Esophagus muscularis mucosa (tissue), 4 donors: ENCODE measurements at regions not wholly inside any gene's neighbourhood (a gene's known extent, or its start where the extent isn't known, plus 50 kb on each side); places are given as distances from the start of the nearest gene placed in this dataset.

ENCODE experiments used
- DNase-seq: peaks from one replicate; pipeline ENCODE4 v3.0.0-alpha.2; 2017; ENCODE audit errors: extremely low spot score
- H3K27ac ChIP-seq, 4 donors: fragments of 200-600 bp; sonication (generic); replicated peaks in 1 of 4; 1 replicate in 3 of 4; 2 replicates in 1 of 4; pipeline ENCODE4 v1.5.1; 2016 to 2019; ENCODE audit warnings: mild to moderate bottlenecking in 1 of 4
- H3K27me3 ChIP-seq, 4 donors: fragments of 200-600 bp; sonication (generic); one replicate each; pipeline versions ENCODE4 v1.5.1 to v1.6.0; 2016 to 2019
- H3K36me3 ChIP-seq, 4 donors: fragments of 200-600 bp; sonication (generic); one replicate each; pipeline ENCODE4 v1.5.1; 2016 to 2019
- H3K4me1 ChIP-seq, 4 donors: fragments of 200-600 bp; sonication (generic); one replicate each; pipeline ENCODE4 v1.5.1; 2016 to 2019
- H3K4me3 ChIP-seq, 4 donors: fragments of 200-600 bp; sonication (generic); 1 replicate in 2 of 4; 2 replicates in 2 of 4; pipeline ENCODE4 v1.5.1; 2016 to 2019; ENCODE audit warnings: mild to moderate bottlenecking in 4 of 4, moderate library complexity in 1 of 4
- H3K9me3 ChIP-seq, 4 donors: fragments of 200-600 bp; sonication (generic); 1 replicate in 3 of 4; 2 replicates in 1 of 4; pipeline ENCODE4 v1.5.1; 2016 to 2019
- CTCF ChIP-seq, 3 experiments: fragments of 200-600 bp in 2 of 3; fragments of 450-650 bp in 1 of 3; sonication (generic) in 2 of 3; IDR thresholded peaks; one replicate each; pipeline ENCODE4 v1.5.1; 2017 to 2019; ENCODE audit warnings: antibody characterized with exemption in 3 of 3, mild to moderate bottlenecking in 2 of 3, moderate library complexity in 1 of 3
- EP300 ChIP-seq: sonication (generic); formaldehyde crosslinking; IDR thresholded peaks from one replicate; pipeline ENCODE4 v1.6.1; 2017; ENCODE audit warnings: antibody characterized with exemption
- POLR2A ChIP-seq: fragments of 450-650 bp; IDR thresholded peaks from one replicate; pipeline ENCODE4 v1.6.1; 2017; ENCODE audit warnings: antibody characterized with exemption, moderate library complexity, mild to moderate bottlenecking, low read depth
- POLR2AphosphoS5 ChIP-seq, 2 donors: sonication (generic); formaldehyde crosslinking; IDR thresholded peaks; one replicate each; pipeline ENCODE4 v1.6.1; 2017; ENCODE audit warnings: antibody characterized with exemption in 2 of 2
- WGBS: methylation state at CpG from one replicate; pipeline ENCODE4 v1.1.5; 2018; 5-methylcytosine and 5-hydroxymethylcytosine counted together
- intact Hi-C: fragments of 100-400 bp; cut with DNase I; formaldehyde crosslinking; loops from one replicate; pipeline ENCODE4 v1.15.1; 2023

DNA sequence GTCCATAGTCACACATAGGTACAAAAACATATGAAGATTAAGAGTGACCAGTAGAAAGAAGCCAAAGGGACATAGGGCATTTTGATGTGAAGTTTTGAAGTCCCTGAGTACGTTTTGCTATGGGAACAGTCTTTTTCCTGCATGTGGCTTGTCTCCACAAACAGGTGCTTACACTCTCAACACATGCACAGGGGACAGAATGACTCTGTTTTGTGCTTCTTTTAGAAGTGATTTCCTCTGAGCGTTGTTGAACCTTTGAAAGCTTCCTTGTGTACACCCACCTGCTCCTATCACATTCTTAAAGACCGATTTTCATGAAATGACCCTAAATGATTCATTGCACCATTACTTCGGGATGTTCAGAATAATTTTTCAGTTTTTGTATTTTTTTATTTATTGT, 338.8 kb upstream of the CDH4 start:
- WGBS: 52% methylated on average over 4 of the region's 4 CpGs

DNA sequence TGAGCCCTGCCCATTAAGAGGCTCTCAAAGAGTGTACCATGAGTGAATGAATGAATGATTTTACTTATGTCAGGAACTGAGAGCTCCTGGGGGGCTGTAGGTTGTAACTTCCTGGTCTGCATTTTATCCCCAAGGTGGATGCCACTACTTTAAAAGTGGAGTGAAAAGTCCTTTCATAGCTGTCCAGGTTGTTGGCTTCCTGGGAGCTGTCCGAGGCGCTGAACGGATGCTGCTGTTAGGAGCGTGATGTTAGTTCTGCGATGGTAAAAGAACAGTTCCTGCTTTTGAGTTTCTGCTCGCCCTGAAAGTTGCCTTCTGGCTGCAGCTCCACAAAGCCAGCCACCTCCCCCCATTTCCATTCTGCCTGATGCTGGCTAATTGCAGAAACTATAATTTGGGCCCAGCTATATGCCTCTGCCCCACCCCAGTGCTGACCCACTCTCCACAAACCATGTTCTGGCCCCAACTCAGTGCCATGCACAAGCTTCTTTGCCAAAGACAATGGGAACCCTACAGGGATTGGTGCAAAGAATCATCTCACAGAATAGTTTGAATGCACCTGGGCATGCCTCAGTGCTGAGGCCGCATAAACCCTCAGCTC, 330.9 kb upstream of the CDH4 start:
- Histone ChIP-seq H3K36me3 (no peaks in the 10 kb centered on the region), H3K4me3 (no peak overlapping the region), H3K27ac (no peak overlapping the region), H3K27me3 (peaks cover 0 to 12% (median 0%) of the 10 kb centered on the region in 4 donors), H3K4me1 (no peaks in the 10 kb centered on the region), H3K9me3 (no peaks in the 10 kb centered on the region)
- WGBS: 48% methylated on average over 7 of the region's 7 CpGs
- TF ChIP-seq POLR2A (no peak), CTCF (IDR thresholded peaks at IDR 0.05) (no peak), POLR2AphosphoS5 (IDR thresholded peaks at IDR 0.05) (no peak), EP300 (no peak)
- intact Hi-C loops: no loop called here
- no peak for DNase-seq

More for the DNA sequence above, 338.8 kb upstream of the CDH4 start:
- Histone ChIP-seq H3K27ac (no peak overlapping the region), H3K4me1 (no peaks in the 10 kb centered on the region), H3K4me3 (no peak overlapping the region), H3K9me3 (no peaks in the 10 kb centered on the region), H3K36me3 (no peaks in the 10 kb centered on the region), H3K27me3 (no peaks in the 10 kb centered on the region)
- intact Hi-C loops: no loop called here
- no peak for DNase-seq
- no peak for TF ChIP-seq POLR2A
- no peak for TF ChIP-seq EP300
- TF ChIP-seq POLR2AphosphoS5 (IDR thresholded peaks at IDR 0.05): no peak
- no peak for TF ChIP-seq CTCF (IDR thresholded peaks at IDR 0.05)

DNA sequence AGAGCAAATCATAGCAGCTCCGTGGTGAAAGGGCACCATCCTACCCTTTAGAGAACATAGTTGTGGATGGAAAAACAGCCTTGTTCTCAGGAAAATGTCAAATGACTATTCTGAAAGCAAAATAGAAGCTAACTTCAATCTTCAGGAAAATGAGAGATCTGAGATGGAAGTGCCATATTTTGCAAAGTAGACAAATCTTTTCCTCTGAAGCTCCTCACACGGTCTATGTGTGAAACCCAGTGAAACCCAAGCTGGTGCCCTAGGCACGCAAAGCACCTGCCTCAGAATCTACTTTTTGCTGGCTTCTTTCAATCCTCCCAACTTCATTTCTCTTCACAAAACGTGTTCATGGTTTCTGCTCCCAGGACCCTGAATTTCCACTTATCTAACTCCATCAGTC, 325.2 kb upstream of the CDH4 start:
- H3K27me3 ChIP-seq: no peaks in the 10 kb centered on the region
- WGBS: 69% methylated on average over 4 of the region's 4 CpGs
- no peaks in the 10 kb centered on the region for H3K9me3 ChIP-seq
- no peak overlapping the region for H3K4me3 ChIP-seq
- intact Hi-C loops: no loop called here
- no peak overlapping the region for H3K27ac ChIP-seq
- H3K36me3 ChIP-seq: no peaks in the 10 kb centered on the region
- H3K4me1 ChIP-seq: peaks cover 0 to 13% (median 9%) of the 10 kb centered on the region in 4 donors
- TF ChIP-seq CTCF (IDR thresholded peaks at IDR 0.05) (no peak), EP300 (no peak), POLR2AphosphoS5 (IDR thresholded peaks at IDR 0.05) (no peak), POLR2A (no peak)
- no peak for DNase-seq

GRCh38 chr20:60928341-60928740, 323.7 kb upstream of the CDH4 start:
- Histone ChIP-seq H3K36me3 (no peaks in the 10 kb centered on the region), H3K27ac (no peak overlapping the region), H3K4me3 (no peak overlapping the region), H3K4me1 (peaks cover 0 to 15% (median 9%) of the 10 kb centered on the region in 4 donors), H3K9me3 (no peaks in the 10 kb centered on the region), H3K27me3 (no peaks in the 10 kb centered on the region)
- 83% methylated on average over 1 of the region's 1 CpG for WGBS
- TF ChIP-seq EP300: no peak
- no peak for TF ChIP-seq CTCF (IDR thresholded peaks at IDR 0.05)
- DNase-seq: no peak
- intact Hi-C loops: no loop called here
